ENCODE measurements at regions not wholly inside any gene's neighbourhood (a gene's known extent, or its start where the extent isn't known, plus 50 kb on each side); places are given as distances from the start of the nearest gene placed in this dataset.
A peak's percentile ranks its signal among the peaks of the same experiment; 100 is the strongest.

- Histone ChIP-seq H3K4me3 (ENCODE audit: low read depth, low read length) (no peak overlapping the region), H3K27me3 (ENCODE audit: control insufficient read depth, insufficient read depth, low read length) (no peaks in the 10 kb centered on the region), H3K4me1 (peaks cover 3% of the 10 kb centered on the region), H2AFZ (peak overlapping the region; percentile 45), H3K27ac (no peak overlapping the region), H3K9ac (no peak overlapping the region), H3K9me3 (ENCODE audit: control insufficient read depth, low read length) (no peaks in the 10 kb centered on the region), H3K36me3 (ENCODE audit: control insufficient read depth, insufficient read depth, low read length) (no peaks in the 10 kb centered on the region), H3K4me2 (ENCODE audit: low read length) (peak overlapping the region; percentile 39), H3K79me2 (no peaks in the 10 kb centered on the region)
- TF ChIP-seq CTCF (IDR thresholded peaks at IDR 0.05), result no peak
Measured at GRCh38 chr6:170134031-170134470, 156.8 kb downstream of the DLL1 start.

- Histone ChIP-seq H3K27me3 (ENCODE audit: control insufficient read depth, insufficient read depth, low read length) (no peaks in the 10 kb centered on the region), H3K9ac (no peak overlapping the region), H3K4me3 (ENCODE audit: low read depth, low read length) (no peak overlapping the region), H2AFZ (no peak overlapping the region), H3K36me3 (ENCODE audit: control insufficient read depth, insufficient read depth, low read length) (no peaks in the 10 kb centered on the region), H3K27ac (no peak overlapping the region), H3K9me3 (ENCODE audit: control insufficient read depth, low read length) (no peaks in the 10 kb centered on the region), H3K79me2 (no peaks in the 10 kb centered on the region), H3K4me2 (ENCODE audit: low read length) (no peak overlapping the region), H3K4me1 (peaks cover 3% of the 10 kb centered on the region)
- no peak for TF ChIP-seq CTCF (IDR thresholded peaks at IDR 0.05)
Measured at GRCh38 chr6:170132561-170132991, 158.3 kb downstream of the DLL1 start.

- Histone ChIP-seq H3K9ac (no peak overlapping the region), H3K27me3 (ENCODE audit: control insufficient read depth, insufficient read depth, low read length) (no peaks in the 10 kb centered on the region), H3K4me3 (ENCODE audit: low read depth, low read length) (no peak overlapping the region), H3K79me2 (no peaks in the 10 kb centered on the region), H3K9me3 (ENCODE audit: control insufficient read depth, low read length) (no peaks in the 10 kb centered on the region), H3K27ac (no peak overlapping the region), H2AFZ (no peak overlapping the region), H3K4me2 (ENCODE audit: low read length) (no peak overlapping the region), H3K4me1 (peaks cover 3% of the 10 kb centered on the region), H3K36me3 (ENCODE audit: control insufficient read depth, insufficient read depth, low read length) (no peaks in the 10 kb centered on the region)
- TF ChIP-seq CTCF (IDR thresholded peaks at IDR 0.05), result no peak
Measured at GRCh38 chr6:170132011-170132521, 158.8 kb downstream of the DLL1 start.

- no peaks in the 10 kb centered on the region for H3K27me3 ChIP-seq (ENCODE audit: control insufficient read depth, insufficient read depth, low read length)
- no peak overlapping the region for H3K27ac ChIP-seq
- H3K4me1 ChIP-seq, result peaks cover 3% of the 10 kb centered on the region
- no peak overlapping the region for H2AFZ ChIP-seq
- no peaks in the 10 kb centered on the region for H3K79me2 ChIP-seq
- H3K4me3 ChIP-seq (ENCODE audit: low read depth, low read length), result no peak overlapping the region
- H3K9ac ChIP-seq, result no peak overlapping the region
- no peak for TF ChIP-seq CTCF (IDR thresholded peaks at IDR 0.05)
- no peaks in the 10 kb centered on the region for H3K9me3 ChIP-seq (ENCODE audit: control insufficient read depth, low read length)
- no peaks in the 10 kb centered on the region for H3K36me3 ChIP-seq (ENCODE audit: control insufficient read depth, insufficient read depth, low read length)
- no peak overlapping the region for H3K4me2 ChIP-seq (ENCODE audit: low read length)
Measured at GRCh38 chr6:170131351-170131750, 159.5 kb downstream of the DLL1 start.

GRCh38 chr6:170130771-170131241, 160.1 kb downstream of the DLL1 start:
- no peak overlapping the region for H3K27ac ChIP-seq

More at GRCh38 chr6:170130771-170131241, 160.1 kb downstream of the DLL1 start:
- no peak for TF ChIP-seq CTCF (IDR thresholded peaks at IDR 0.05)
- Histone ChIP-seq H3K4me3 (ENCODE audit: low read depth, low read length) (no peak overlapping the region), H3K4me2 (ENCODE audit: low read length) (no peak overlapping the region), H3K27me3 (ENCODE audit: control insufficient read depth, insufficient read depth, low read length) (no peaks in the 10 kb centered on the region), H3K9me3 (ENCODE audit: control insufficient read depth, low read length) (no peaks in the 10 kb centered on the region), H2AFZ (no peak overlapping the region), H3K4me1 (peaks cover 3% of the 10 kb centered on the region), H3K79me2 (no peaks in the 10 kb centered on the region), H3K36me3 (ENCODE audit: control insufficient read depth, insufficient read depth, low read length) (no peaks in the 10 kb centered on the region), H3K9ac (no peak overlapping the region)
